ENCODE measurements at regions not wholly inside any gene's neighbourhood (a gene's known extent, or its start where the extent isn't known, plus 50 kb on each side); places are given as distances from the start of the nearest gene placed in this dataset.

DNA sequence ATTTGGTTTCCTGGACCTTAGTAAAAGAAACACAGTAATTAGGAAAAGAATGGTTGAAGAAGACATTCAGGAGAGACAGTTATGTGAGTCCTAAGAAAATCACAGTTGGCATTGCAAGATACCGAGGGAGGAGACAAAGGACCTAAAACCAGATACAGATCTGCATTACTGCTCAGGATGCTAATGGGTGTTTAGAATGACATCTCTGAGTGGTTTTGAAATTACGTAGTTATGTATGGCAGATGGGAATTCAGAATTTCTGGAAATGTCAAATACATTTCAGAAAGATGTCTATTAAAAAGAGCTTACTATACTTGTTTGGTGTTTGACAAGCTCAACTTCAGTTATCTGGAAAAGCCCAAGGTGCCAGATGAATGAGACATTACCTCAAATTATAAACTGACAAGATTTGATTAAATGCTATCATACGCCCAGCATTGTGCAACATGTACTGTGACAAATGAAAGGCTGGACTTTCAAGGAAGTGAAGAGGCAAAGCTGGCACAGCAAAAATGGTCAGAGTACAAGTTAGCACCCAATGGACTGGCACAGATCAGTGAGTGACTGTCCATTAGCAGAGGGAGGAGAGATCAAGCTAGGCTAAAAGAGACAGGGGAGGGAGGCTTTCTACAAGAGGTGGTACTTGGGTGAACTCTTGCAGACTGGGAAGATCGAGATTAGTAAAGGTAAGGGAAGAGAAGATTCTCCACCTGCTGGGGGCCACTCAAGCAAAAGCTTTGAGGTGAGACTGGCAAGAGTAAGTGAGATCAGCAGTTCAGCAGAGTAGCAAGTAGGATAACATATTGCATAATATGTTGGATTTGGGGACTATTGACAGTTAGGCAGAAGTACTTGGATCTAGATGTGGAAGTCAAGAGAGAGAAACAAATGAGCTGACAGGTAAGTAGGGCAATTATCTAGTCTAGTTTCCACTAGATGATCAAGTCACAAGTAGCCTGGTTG, 168.9 kb downstream of the CYRIA start:
- DNase-seq (ENCODE audit: low spot score): no peak

DNA sequence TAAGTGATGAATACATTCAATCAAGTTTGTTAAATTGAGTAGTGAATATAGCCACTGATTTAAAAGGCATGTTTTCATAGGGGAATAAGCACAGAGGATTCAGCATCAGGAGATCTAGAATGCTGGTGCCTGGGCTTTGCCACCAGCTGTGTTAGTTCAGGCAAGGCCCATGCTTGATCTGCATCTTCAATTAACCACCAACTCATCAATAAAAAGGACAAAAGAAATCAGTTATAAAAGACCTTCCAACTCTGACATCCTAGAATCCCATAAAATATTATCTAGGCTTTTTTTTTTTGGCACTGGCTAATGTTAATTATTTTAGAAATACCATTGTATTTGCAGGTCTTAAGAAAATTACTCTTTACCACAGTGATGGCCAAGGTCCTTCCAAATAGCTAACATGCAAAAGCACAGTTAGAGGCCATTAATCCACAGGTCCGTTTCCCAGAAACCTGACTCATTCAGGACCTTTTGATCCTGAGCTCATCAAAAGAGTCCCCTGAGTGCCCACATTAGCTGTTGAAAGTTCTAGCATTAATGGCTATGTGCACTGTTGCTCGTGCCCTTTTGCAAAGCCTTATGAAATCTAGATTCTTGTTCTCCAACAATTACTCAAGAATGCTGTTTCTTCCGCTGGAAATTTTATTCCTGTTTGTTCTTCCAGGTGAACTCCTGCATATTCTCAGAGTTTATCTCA, 170.0 kb downstream of the CYRIA start:
- no peak for DNase-seq (ENCODE audit: low spot score)

DNA sequence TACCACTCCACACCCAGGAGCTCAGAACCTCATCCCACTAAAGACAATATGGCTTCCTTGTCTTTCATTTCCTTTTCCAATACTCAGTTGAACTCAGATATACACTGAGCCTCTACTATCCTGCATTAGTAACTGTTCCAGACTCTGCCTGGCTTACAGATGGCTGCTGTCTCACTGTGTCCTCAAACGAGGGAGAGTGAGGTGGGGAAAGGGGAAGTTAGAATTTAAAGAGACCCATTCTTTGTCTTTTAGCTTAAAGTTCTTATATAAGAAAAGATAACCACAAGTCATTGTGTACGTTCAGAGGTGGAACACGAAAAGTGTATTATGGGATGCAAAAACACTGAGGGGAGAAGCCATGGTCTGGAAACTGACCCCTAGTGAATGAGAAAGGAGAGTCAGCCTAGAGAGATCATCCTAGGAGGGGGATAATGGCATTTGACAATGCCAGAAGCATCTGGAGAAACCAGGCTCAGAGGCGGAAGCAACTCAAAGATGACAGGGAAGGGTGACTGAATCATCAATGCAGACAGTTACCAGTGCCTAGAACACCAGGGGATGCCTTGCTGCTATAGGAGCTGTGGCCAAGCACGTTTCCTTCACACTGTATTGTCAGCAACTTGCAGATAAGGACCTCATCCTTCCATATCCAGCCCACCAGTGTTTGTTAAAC, 170.7 kb downstream of the CYRIA start:
- no peak for DNase-seq (ENCODE audit: low spot score)

DNA sequence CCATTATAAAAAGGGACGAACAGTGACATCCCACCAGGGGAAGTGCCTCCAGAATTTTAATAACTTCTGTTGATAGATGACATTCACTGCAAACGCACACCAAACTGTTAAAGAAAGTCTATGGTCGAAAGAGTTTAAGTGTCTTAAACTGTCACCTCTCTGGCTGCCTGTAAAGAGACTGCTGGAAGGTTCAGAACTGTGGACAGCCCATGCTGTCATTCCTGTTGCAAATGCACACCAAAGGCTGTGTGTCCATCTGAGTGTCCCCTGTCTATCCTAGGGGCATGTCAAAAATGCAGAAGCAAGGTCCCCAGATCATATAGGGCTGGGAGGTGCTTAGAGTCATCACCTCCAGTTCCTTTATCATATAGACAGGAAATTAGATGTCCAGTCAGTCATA, 171.8 kb downstream of the CYRIA start:
- no peak for DNase-seq (ENCODE audit: low spot score)

DNA sequence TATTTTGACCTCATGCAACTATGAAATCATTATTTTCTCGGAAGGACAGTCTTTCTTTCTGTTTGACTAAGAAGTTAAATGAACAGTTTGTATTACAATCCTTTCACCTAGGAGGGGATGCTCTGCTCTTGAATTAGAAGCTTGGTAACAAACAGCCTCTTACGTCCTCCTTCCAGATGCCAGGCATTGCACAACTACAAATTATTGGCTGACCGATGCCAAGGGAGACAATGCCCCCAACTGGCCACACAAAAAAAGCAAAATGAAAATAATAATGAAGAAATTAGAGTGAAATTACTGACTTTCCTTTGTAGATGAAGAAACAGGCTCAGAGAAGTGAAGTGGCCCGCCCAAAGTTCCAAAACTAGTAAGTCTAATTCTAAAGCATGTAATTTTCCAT, 177.9 kb downstream of the CYRIA start:
- DNase-seq (ENCODE audit: low spot score): no peak

DNA sequence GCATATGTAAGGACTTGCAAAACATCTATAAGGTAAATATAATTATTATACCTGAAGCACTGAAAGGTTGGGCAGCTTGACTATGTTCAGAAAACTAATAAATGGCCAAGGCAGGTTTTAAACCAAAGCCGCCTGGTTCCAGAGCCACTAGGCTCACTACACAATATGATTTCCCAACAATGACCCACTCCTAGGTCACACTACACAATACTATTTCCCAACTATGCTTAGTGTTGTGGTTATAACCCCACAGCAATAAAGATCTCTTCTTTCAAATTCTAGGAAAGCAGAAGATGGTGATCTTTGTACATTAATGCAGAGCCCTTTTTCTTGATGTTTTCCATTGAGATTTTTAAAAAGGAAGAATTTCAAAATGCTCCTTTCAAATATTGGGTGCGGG, 180.4 kb downstream of the CYRIA start:
- peak; percentile 30 for DNase-seq (ENCODE audit: low spot score)

DNA sequence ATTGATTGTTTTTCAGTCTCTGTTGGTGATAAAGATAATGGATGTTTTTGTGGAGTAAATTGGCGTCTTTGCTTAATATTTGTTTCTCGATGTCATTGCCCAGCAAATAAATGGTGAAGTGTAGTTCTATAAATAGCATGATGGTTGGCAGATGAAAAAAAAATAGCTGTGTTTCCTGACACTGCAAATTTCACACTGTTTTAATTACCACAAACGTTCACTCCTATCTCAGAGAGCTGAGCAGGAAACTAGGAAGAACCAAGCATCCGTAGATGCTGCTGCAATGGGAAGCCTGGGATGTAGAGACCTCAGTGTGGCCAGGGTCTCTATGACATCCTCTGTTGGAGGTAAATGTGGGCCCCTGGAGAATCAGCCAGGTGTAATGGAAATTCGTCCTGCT, 183.2 kb downstream of the CYRIA start:
- DNase-seq (ENCODE audit: low spot score): no peak

DNA sequence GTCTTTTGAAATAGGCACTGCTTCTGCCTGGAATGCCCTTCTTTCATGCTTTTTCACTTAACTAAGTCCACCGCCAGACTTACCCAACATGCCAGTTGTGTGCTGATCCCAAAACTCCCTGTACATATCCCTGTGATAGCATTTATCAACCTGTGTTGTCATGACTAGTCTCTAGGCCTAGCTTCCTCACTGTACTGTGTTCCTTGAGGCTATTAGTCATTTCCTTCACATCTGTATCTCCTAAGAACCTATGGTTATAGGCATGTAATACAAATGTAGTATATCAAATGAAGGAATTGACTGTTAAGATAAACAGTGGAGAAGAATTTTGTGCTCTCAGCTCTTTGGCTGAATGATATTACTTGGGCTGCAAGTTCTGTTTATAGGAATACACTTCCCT, 184.3 kb downstream of the CYRIA start:
- DNase-seq (ENCODE audit: low spot score): no peak

DNA sequence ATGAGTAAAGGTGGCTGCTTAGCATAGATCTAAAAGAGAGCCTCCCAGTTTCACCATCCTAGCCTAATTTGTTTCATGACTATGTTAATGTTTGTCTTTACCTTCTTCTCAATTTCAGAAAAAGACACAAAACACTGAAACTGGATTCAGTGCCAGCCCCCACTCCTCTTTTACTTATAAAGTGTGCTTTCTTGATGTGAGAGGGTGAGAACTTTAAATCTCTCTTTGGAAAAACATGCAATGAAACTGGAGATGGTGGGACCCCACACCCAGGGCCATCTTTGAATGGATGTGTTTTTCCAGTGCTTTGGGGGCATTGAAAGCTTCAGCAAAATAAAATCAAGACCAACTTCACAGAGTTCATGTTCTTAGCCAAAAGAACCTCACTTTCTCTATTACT, 185.9 kb downstream of the CYRIA start:
- no peak for DNase-seq (ENCODE audit: low spot score)

DNA sequence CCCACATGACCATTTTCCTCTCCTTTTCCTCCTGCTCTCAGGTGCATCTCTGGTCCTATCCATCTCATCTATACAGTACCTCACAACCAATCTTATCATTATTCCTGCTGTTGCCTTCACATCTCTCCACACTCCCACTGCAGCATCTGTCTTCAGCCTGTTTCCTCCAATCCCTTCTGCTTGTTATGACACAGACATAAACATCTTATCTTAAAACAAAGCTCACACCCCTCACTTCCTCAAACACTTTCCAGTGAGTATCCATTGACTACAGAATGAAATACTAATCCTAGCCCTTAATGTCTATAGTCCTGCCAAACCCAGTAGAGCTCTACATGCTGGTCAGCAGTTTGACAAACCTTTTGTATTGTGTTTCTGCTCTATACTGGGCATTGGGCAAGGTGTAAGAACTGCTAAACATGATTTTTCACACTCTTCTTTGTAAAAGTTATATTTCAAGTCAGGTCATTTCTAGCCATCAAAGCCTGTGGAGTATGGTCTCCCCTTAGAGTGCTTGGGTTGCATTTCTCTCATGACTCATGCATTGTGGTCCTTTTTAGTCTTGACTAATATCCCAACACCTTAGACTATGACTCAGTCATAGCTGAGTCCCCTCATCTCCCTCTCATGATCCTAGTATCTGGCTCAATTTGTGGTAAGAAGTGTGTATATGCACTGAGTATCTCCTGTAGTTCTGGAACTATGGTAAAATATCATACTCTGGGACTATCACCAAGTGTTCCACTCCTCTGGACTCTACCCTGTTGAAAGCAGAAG, 187.0 kb downstream of the CYRIA start:
- DNase-seq (ENCODE audit: low spot score): no peak

DNA sequence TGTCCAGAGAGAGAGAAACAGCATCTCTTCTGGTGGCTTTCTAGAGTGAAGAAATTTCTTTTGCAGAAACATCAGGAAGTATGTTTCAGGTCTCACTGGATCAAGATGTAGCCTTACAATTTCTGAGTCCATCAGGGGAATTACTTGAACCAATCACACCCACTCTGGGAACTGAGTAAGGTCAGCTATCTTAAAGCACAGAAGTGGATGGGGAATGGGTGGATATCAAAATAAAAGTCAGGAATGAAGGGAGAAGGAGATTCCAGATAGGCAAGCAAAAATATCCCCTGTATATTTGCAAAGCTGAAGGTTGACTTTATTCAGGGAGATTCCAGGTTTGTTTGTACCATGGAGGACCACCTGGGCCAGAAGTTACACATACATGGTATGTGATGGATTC, 188.0 kb downstream of the CYRIA start:
- no peak for DNase-seq (ENCODE audit: low spot score)

DNA sequence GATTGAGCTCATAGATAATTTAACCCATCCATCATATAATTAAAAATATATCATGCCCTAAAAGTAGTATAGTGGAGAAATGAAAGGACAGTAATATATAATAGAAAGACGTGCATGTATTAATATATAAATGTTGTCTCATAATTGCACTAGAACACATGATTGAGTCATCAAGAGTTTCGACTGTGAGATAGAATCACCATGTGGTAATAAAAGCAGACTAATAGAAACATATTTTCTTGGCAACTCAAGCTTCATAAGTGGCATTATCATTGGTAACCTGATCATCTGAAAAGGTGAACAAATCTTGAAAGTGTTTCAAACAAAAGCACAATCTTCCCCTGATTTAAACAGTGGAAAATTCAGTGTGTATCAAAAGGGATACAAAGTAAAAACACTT, 188.8 kb downstream of the CYRIA start:
- DNase-seq (ENCODE audit: low spot score): no peak

DNA sequence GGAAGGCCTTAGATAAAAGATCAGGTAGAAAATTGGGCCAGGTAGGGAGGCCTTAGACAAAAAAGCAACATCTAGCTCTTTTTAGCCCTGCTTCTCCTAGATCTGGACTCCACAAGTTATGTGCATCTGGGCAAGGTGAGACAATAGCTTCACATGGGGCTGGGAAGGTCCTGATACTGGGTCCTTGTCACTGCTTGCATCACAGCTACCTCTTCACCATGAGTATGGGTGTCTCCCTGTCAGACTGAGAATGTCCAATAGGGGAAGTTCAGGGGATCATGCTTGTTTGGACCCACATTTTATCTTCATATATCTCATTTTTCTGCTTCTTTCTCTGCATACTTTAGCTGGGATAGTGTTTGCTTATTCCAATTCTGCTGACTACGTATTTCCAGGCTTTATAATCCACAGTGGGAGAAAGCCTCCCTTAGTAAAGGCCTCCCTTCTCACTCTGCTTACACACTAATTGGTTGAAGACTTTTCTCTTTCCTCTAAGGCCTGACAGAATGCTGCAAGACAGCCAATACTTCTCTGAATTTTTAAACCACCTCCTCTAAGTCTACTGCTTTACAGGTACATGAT, 189.6 kb downstream of the CYRIA start:
- DNase-seq (ENCODE audit: low spot score): no peak

DNA sequence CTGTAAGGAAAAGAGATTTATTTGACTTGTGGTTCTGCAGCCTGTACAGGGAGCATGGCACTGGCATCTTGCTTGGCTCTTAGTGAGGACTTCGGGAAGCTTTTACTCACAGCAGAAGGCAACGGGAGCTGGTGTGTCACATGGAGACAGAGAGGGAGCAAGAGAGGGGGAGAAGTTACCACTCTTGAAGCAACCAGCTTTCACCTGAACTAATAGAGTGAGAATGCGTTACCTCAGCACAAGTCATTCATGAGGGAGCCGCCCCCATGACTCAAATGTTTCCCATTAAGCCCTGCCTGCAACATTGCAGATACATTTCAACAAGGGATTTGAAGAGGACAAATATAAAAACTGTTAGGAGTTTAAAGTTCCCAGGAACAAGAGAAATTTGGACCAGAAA, 190.0 kb downstream of the CYRIA start:
- DNase-seq (ENCODE audit: low spot score): no peak

DNA sequence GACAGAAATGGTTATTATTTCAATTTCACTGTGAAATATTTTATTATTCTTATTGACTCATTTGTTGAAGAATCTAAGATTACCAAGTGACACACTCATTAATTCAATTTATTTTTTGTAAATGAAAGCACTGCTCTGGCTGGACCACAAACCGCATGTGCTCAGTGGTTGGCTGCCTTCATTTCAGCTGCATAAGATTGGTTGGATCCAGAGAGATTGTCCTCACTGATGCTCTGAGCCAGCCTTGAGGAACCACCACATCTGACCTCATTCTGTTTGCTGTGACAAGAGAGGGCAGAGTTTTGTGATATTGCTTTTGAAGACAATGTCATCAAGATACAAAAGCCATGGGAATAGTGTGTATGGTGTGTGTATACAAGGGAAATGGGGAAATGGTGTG, 192.1 kb downstream of the CYRIA start:
- DNase-seq (ENCODE audit: low spot score): no peak

DNA sequence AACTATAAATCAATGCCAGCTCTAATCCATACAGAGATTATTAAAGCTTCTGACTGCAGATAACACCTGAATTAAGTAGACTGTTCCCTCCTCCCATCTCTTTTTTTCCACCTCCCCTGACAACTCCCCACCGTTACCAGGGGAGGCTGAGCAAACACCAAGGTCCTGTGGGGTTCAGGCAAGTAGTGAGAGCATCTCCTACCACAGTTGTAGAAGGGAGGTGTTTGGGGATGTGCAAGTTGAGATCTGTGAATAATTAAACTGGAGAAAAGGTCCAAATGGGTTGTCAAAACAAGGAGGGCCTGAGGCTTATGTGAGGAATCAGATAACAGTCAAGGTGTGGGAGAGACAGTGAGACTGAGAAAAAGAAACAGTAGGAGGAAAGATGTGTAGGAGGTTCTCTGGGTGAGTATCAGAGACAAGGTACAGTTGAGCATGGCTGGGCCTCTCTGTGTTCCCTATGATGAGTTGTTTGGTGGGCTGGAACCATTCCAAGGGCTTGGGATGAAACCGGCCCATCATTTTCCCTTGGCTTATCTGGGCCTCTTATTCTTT, 194.6 kb downstream of the CYRIA start:
- DNase-seq (ENCODE audit: low spot score): no peak

DNA sequence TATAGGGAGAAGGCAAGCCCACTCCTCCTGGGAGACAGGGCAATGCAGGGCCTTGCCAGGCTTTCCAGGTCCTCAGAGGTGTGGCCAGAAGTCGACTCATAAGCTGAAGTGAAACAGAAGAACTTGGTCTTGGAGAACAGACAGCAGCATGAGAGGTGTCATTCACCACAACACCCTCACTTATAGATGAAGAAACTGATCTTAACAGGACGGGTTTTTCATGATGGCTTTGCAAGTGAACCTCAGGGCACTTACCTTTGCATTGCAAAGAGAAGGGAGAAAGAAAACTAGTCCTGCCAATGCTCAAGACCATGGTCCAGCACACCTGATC, 198.8 kb downstream of the CYRIA start:
- no peak for DNase-seq (ENCODE audit: low spot score)

DNA sequence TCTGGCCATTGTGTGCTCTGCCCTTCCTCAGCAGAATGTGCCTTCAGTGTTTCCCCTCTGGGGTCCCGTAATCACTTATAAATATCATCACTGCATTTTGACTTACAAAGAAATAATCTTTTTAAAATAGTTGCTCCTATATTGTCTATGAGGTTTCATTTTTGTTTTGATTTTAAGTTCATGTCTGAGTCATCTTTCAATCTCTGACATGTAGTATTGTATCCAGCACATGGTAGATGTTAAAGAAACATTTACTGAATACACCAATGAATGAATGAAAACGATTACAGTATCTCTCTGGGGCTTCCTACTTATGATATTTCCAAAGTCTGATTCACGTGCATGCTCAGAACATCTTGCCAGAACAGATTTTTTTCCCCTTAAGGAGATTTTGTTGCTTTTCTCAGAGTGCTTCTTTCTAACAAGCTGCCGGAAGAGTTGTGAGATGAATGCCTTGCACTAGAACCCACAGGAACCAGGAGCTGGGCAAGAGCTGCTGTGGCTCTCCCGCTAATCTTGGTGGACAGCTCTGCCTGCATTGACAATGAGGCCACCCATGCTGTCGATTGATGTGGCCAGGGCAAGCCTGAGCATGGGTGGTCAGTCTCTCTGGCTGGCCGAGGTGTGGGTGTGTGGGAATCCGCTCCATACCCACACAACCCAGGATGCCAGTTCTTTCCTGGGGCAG, 199.4 kb downstream of the CYRIA start:
- DNase-seq (ENCODE audit: low spot score): no peak

DNA sequence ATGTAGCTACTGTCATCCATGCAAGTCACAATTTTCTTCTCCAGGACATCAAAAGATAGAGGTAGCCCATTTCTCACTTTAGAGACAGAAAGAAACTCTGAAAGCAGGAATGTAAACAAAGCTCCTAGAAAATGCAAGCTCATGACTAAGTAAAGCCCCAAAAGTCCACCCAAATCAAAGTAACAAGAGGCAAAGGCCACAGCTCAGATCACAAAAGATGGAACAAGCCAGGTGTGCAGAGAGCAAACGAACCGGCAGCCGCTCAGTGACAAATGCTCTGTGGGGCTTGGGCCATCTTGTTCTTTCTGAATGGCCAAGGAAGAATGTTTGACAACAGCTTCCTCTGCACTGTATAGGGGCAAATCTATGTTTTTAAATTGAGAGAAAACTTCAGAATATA, 201.0 kb downstream of the CYRIA start:
- DNase-seq (ENCODE audit: low spot score): no peak

DNA sequence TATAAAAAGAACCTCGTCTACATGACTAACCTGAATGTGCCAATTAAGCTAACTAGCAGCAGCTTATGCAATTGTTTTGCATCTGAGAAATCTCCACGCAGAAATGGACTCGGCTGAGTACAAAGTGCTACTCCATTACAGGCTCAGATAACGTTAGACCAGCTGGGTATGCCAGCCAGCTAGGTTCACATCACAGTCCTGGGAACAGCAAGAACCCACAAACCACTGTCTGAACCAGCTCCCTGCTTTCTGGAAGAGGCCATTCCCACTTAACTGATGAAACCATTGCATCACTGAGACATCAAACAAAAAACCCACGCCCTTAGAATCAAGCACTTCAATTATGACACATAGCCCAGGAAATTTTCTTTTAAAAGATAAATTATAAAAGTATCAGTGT, 202.7 kb downstream of the CYRIA start:
- DNase-seq (ENCODE audit: low spot score): no peak

DNA sequence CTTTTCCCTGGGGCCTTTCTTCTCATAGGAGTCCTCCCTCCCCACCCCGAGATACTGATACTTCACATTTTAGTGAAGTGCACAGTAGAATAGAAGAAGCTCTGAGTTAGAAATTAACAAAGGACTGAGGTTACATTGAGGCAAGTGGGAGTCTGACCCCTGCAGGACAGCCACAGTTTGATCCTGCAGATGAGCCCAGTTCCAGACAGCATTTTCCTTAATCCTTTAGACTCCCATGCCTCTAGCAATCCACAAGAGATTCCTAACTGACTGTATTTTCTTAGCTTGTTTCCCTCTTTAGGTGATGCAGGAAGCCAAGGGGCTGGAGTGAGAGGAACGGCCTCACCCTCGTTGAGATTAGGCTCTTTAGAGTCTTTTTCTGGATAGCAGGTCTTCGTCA, 204.0 kb downstream of the CYRIA start:
- peak; percentile 10 for DNase-seq (ENCODE audit: low spot score)

Measured in HuH-7 (cell line).